ENCODE measurements at regions not wholly inside any gene's neighbourhood (a gene's known extent, or its start where the extent isn't known, plus 50 kb on each side); places are given as distances from the start of the nearest gene placed in this dataset.

DNA sequence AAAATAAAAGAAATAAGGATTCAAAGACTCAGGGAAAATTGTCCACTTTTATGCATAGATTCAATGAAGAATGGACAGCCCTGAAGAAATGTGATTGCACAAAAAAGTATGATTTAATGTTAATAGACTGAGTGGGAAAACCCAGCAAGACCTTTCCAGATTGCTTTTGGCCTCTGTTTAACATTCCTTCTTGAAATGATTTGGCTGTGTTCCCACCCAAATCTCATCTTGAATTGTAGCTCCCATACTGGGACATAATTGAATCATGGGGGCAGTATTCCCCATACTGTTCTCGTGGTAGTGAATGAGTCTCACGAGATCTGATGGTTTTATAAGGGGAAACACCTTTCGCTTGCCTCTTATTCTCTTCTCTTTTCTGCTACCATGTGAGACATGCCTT, 1316.9 kb upstream of the SEL1L start:
- no peak for TF ChIP-seq CTCF (IDR thresholded peaks at IDR 0.05; ENCODE audit: borderline replicate concordance, extremely low read depth, low read length, poor library complexity, severe bottlenecking)
- no peak for TF ChIP-seq EZH2 (IDR thresholded peaks at IDR 0.05; ENCODE audit: borderline replicate concordance, low read depth, low read length, severe bottlenecking)

Measured in DND-41 (cell line).